GM19397 (cell line): ENCODE measurements at regions not wholly inside any gene's neighbourhood (a gene's known extent, or its start where the extent isn't known, plus 50 kb on each side); places are given as distances from the start of the nearest gene placed in this dataset.

ENCODE experiments used
- ATAC-seq: cut with Tn5 transposase; IDR thresholded peaks from one replicate; pipeline ENCODE4 v1.9.1; 2021; ENCODE audit warnings: mild to moderate bottlenecking, moderate library complexity; ENCODE audit not compliant: unreplicated experiment

DNA sequence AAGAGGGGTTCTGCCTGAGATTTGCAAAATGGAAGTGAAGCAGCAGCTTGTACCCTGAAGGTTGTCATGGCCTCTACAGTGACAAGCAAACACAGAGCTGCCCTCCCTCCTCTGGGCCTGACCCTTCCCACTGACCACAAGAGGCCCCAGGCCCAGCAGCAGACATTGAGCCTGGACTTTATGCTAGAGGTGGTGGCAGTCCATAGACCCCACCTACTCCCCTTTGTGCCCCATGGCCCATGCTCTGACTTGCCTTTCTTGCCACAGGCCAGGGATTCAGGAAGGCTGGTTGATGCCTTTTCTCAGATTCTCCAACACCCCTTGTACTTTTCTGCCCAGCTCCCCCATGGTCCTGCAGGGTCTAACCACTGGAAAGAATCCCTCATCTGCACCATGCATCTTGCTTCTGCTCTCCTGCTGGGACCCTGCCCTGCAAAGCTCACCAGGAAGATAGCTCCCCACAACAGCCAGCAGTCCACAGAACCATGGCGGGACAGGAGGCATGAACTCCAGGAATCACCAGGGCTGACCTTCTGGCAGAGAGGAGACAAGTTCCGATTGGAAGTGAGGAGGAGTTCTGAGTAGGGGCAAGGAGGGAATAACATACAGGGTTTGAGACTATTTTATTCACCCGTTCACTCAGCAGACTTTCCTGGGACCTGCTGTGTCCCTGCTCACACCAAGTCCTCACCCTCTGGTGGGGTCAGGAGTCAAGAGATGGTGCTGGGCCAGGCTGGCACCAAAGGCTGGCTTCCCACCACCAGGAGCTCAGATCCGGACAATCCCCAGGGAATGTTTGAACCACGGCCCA lies 263.8 kb downstream of the SYK start:
- ATAC-seq: no peak

DNA sequence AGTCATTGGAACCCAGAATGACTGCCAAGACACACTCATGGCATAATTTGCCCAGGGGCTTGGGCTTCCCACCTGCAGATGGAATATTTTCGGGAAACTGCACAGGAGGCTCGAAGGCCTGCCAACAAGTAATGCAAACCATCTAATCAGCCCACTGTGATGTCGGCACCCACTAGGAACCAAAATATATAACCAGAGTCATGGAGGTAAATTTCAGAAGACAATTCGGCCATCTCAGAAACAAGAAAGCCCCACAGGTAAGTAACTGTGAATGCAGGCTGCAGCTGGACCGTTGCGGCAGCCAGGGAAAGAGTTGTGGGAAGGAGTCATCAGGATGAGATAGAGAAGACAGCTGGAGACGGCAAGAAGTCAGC lies 264.4 kb downstream of the SYK start:
- ATAC-seq: no peak

DNA sequence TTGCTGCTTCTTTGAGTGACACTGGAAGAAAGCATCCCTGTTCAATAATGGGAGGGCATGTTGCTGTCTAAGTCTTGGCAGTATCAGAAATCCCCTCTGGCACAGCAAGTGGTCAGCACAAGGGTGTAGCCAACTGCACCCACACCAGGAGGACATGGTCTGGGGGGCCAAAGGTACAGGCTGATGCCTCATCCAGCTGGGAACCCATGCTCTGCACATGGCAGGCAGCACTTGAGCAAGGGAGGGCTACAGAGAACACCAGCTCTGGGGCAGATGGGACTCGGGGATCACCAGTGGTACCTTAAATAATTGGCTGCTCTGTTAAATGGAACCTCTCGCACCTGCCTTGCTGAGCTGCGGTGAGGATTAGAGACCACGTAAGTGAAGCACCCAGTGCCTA lies 265.2 kb downstream of the SYK start:
- ATAC-seq: no peak

DNA sequence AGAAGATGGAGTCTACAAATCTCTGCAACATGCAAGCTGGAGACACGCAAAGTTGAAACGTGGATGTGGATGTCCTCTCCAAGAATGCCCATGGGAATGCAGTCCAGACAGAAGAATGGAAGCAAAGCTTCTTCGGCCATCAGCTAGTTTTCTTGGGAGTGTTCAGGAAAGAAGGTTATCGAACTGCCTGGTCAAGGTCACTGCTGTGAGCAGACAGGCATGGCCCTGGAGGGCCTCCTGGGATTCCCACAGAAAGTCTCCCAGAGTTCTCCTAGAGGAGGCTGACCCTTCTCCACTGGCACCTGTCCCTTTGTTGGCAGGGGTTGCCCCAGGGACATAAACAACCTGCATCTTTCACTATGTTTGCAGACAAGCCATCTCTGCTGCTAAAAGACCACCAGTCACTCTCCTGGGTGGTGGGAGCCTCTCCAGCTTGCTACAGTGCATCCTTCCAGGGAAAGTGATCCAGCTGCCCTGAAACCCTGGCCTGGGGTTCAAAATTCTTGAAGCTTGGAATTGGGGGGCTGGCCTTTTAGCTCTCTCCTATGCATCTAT lies 265.8 kb downstream of the SYK start:
- ATAC-seq: no peak

DNA sequence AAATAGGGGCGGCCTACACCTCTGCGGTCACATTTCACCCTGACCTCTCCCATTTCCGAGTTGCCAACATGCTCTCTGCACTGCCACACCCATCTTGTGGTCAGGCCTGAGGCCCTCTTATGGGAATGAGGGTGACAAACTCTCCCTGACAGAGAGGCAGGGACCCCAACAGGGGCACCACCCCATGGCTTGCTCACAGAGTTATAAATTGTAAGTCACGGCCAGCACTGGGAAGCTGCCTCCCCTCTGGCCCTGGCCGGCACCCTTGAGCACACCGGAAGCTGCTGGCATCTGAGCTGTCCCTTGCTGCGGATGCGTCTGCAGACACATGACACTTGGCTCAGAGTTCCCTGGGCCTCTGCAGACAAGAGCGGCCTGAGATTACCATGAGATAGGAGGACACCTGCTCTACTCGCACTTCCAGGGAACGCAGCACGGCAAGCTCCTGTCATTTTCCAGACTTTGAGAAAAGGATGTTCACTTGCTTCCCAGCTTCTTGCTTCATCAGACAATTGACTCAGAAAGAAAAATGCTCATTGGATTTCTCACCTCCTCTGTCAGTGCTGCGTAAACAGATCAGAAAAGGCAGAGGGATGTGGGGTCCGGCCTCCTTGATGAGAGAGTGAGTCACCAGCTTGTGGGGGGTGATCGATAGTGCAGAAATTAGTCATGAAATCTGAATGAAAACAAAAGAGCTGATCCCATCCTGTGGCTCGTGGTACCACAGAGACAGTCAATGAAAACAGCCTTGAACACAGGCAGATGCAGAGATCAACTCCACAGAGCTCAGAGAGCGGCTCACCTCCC lies 269.8 kb downstream of the SYK start:
- no peak for ATAC-seq

DNA sequence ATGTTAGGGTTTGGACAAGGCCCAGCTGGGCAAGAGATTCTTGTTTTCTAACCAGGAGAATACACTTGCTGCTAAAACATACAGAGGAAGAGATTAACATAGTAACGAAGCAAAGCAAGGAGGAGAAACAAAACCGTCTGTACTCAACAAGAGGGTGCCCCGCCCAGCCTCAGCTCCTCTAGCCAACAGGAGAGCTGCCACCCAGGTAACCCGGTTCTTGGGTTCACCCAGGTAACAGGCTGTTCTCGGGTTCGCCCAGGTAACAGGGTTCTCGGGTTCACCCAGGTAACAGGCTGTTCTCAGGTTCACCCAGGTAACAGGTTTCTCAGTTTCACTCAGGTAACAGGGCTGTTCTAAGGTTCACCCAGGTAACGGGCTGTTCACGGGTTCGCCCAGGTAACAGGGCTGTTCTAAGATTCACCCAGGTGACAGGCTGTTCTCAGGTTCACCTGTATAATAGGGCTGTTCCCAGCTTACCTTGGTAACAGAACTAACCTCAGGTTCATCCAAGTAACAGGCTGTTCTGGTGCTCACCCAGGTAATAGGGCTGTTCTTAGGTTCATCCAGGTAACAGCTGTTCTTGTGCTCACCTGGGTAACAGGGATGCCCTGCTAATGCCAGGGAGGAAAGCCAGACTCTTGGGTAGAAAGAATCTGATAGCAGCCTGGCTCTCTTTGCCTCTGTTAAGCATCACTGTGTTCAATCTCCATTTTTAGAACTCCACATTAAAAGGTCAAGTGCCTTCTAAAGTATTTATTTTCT lies 271.6 kb downstream of the SYK start:
- no peak for ATAC-seq

DNA sequence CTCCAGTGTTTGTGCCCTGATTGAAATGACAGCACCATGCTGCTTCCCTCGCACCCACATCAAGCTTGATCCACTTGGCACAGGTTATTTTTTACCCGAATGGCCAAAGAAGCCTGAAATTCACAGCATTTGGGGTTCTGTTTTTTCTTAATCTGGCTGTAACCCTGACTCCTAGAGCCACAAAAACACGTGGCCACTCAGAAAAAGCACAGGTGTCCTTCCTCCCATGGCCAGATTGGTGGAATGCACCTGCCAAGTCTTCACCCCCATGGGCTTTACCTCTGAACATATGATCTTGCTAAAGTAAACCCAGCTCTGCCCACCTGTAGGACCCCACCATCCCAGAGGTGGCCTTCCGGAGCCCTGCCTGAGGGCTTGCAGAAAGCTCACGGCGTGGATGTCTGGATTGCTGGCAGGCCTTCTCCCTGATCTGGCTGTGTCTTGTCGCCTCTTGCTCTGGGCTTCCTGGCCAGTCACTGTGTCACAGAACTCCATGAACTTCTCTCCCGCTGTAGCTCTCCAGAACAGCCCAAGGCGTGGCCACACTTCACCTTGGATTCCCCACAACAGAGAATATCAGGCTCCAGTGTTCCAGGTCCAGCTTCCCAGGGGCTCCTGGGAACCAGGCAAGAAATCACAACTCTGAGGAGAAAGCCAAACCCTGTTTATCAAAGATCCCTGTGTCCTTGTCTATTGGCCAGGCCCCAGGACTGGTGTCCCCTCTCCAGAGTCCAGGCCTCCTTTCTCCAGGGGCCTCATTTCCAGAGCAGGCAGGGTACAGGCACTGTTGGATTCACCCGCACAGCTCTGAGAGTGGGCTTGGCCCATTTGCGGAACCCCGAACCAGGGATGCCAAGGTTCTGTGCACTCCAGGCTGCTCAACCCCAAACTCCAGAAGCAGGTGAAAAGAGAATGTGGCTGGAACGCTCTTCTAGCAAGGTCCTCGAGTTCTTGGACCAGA lies 272.5 kb downstream of the SYK start:
- no peak for ATAC-seq

DNA sequence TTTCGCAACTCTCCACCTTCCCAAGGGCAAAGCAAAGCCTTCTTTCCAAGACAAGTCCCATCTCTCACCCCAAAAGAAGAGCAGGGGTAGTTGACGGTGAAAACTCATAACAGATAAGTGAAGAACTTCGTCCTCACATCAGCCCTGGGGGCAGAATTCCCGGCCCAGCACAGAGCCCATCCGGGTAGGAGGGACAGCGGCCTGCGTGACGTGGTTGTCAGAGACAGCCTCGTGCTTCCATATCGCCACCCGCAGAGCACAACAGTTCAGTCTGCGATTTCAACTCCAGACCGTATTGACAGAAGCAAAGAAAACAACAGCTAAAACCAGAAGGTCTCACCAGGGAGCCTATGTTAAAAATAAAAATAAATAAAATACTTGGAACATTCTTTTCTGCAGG lies 273.2 kb downstream of the SYK start:
- no peak for ATAC-seq

DNA sequence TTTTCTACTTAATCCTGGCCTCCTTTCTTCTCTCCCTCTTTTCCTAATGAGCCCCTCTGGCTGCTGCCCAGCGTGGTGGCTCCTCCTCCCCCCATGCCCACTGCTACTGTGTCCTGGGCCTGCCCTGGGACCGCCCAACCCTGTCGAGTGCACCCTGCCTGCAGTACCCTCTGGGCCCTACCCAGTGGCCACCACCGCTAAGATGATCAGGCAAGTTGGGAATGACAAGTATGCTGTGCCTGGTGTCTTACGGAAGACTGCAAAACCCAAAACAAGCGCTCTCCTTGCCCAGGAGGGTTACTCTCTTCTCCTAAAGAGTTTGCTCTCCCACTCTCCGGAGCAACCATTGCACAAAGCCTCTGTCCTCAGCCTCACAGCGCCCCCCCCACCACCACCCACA lies 273.7 kb downstream of the SYK start:
- no peak for ATAC-seq

DNA sequence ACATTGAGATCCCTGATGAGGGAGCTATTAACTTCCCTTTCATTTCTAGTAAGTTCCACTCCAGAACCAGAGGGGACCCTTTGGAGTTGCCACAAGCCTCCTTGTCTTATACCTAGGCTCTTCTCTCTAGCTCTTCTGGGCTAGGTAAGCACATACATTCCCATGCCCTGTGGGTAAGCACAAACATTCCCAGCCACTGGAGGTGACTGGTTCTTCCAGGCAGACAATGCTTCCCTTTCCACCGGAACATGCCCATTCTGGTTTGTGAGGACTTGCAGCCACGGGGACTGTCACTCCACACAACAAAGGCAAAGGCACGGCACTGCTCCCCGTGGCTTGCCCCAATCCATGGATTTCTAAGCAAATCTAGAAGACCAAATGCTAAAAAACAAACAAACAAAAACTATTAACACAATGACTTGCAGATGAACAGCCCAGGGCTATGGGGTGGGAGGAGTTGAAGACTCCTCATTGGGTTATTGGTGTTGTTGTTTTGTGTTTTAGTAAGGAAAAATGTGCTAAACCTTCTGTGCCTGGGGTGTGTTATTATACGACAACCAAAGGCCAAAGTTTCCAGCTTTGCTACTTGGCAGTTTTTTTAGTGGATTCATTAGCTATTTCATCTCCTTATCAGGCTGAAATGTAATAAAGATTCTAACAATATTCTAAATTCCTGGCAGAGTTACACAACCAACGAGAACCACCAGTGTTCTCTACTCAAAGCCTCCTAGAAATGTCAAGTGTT lies 276.2 kb downstream of the SYK start:
- ATAC-seq: no peak

DNA sequence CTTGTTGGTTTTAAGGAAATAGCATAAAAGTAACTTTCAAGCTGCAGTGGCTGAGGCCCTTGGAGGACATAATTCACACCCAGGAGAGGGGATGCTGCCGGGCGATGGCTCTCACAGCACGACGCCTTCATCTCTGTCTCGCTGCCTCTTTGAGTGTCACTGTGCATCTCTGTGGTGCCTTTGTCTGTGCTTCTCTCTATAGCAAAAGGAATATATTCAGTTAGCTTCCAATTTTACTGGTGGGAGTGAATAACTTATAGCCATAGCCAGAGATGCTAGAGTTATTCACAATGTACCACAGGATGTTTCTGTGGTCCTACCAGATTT lies 276.7 kb downstream of the SYK start:
- no peak for ATAC-seq

DNA sequence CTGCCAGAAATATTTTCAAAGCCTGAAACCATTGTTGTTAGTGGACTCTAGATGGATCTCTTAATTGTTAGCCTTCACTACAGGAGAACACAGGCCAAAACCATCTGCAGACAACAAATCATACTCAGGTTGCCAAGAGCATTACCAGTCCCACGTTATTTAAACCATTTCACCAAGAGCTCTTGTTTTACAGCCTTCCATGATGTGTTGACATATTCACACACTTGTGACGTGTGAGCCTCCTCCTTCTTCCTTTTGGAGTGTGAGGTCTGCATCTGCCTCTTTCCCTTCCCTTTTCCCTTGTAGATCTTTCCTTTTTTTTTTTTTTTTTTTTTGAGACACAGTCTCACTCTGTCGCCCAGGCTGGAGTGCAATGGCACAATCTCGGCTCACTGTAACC lies 279.0 kb downstream of the AUH start:
- ATAC-seq: no peak

DNA sequence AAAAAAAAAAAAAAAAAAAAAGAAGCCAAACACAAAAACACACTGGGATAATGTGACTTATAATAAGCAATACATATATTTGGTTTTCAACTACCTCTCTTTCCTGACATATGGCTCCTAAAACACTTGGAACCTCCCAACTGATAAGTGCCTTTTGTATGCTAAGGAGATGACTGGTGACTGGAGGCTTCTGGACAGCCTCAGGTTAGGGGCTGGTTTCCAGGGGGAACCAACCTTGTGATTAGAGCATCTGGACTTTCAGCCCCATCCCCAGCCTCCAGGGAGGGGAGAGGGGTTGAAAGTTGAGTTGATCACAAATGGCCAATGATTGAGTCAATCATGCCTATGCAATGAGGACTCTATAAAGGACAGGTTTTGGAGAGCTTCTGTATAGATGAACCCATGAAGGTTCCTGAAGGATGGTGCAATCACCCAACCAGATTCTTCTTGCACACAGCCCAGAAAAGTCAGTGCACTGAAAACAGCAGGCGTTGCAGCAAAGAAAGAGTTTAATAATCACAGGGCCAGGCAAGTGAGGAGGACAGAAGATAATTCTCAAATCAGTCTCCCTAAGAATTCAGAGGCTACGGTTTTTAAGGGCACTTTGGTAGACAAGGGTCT lies 276.7 kb downstream of the AUH start:
- ATAC-seq: no peak

DNA sequence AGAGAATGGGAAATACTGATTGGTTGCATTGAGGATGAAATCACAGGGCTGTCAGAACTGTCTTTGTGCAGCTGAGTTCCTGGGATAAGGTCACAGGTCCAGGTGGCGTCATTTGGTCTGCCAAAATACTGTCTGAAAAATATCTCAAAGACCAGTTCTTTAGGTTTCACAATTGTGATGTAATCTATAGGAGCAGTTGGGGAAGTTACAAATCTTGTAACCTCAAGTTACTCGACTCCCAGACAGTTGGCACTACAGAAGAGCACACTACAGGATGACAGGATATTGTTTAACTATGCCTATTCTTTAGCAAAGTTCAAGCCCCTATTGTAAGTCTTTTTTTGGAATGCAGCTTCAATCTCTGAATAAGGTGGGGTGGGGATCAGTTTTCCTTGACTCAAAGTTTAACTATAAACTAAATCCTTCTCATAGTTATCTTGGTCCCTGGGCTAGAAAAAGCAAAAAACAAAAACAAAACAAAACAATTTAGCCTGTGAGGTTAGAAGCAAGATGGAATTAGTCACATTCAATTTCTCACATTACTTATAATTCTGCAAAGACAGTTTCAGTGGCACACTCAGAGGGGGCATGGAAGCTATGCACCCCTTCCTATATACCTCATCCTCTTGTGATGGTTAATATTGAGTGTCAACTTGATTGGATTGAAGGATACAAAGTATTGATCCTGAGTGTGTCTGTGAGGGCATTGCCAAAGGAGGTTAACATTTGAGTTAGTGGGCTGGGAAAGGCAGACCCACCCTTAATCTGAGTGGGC lies 276.0 kb downstream of the AUH start:
- no peak for ATAC-seq

DNA sequence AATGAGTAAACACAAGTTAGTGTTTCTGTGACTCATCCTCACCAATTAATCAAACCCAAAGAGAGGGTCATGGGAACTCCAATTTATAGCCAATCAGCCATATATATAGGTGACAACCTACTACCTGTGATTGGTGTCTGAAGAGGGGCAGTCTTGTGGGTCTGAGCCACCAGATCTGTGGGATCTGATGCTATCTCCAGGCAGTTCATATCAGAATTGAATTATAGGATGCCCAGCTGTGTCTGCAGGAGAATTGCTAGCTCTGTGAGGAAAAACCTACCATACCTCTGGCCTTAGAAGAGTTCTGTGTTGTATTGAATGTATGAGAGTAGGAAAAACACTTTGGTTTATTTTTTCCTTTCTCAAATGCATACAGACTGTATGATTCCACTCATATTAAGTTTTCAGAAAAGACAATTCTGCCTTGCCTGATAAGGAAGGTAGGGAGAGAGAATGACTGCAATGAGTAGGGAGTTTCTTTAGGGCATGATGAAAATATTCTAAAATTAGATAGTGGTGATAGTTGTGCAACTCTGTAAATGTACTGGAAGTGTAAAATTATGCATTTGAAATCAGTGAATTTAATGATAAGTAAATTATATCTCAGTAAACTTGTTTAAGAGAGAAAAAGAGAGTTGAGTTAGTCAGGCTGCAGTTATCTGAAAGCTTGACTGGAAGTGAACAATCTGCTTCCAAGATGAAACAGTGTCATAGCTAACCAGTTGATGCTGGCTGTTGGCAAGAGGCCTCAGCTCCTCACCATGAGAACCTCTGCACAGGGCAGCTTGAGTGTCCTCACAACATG lies 274.9 kb downstream of the AUH start:
- ATAC-seq: no peak

DNA sequence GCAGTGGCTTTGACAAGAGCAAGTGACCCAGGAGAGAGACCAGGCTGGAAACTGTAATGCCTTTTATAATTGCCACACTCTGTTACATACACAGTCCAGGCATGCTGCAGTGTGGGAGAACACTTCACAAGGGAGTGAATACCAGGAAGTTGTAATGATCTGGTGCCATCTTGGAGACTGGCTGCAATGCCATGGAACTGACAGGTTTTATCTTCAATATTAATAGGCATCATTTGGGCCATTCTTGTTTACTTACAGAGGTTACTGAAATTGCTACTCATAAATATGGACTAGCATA lies 274.3 kb downstream of the AUH start:
- ATAC-seq: no peak

DNA sequence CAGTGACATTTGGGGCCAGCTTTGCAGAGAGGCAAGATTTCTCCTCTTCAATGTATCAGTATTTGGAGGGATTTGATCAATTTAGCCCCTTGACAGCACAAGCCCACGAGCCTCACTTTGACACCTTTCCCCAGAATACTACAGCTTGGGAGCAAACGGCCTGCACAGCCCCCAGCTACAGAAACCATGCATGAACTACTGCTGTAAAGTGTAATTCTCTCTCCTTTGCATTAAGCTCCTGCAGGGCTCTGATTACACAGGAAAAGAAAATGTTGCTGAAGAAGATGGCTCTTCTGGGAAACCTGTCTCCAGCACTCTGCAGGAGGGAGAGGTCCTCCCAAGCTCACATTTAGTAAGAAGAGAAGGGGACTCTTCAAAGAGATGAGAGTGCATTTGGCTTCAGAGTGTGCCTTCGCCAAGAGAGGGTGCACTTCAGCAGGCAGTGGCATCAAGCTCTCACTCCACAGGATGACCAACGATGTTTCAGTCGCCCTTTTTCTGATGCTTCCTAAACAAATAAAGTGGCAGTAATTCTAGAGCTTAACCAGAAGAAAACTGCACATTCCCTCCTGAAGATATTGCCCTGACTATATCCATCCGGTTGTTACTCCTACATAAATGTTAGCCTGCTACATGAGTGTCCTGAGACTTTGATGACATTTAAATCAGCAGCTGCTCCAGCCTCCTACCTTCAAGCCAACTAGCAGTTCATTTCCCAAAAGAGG lies 272.2 kb downstream of the AUH start:
- no peak for ATAC-seq

DNA sequence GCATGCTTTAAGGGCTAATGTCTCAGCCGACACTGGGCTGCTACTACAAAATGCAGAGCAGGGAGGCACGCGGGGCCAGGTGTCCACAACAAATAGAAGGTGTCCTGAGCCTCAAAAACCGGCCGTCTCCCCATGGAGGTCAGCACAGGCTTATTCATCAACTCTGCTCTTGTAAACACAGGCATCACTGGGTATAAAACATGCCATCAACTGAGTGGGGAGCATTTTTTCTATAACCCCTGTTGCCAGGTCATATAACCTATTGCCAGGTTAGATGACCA lies 271.6 kb downstream of the AUH start:
- ATAC-seq: no peak
